ENCODE measurements at regions not wholly inside any gene's neighbourhood (a gene's known extent, or its start where the extent isn't known, plus 50 kb on each side); places are given as distances from the start of the nearest gene placed in this dataset.

- Histone ChIP-seq H3K9me2 (replicated peaks; ENCODE audit: low read depth, low read length) (no peaks in the 10 kb centered on the region), H3K9ac (ENCODE audit: low read depth, low read length, poor library complexity, severe bottlenecking) (no peak overlapping the region), H3K36me3 (ENCODE audit: insufficient read depth, low read length) (no peaks in the 10 kb centered on the region), H3K79me2 (ENCODE audit: insufficient read depth, low read length) (no peaks in the 10 kb centered on the region), H3F3A (ENCODE audit: low read depth) (no peaks in the 10 kb centered on the region), H3K4me2 (ENCODE audit: low read depth, low read length, poor library complexity, severe bottlenecking) (no peak overlapping the region), H3K4me3 (ENCODE audit: low read length, poor library complexity, severe bottlenecking) (no peak overlapping the region), H4K20me1 (ENCODE audit: insufficient read depth, low read length, poor library complexity, severe bottlenecking) (peaks cover 2% of the 10 kb centered on the region), H3K27me3 (ENCODE audit: insufficient read depth, low read length, poor library complexity, severe bottlenecking) (no peaks in the 10 kb centered on the region), H2AFZ (ENCODE audit: low read length) (no peak overlapping the region), H3K9me3 (ENCODE audit: insufficient read depth, low read depth, low read length) (no peaks in the 10 kb centered on the region), H3K4me1 (ENCODE audit: insufficient read depth, low read length, poor library complexity, severe bottlenecking) (no peaks in the 10 kb centered on the region)
- TF ChIP-seq CTCF (conservative IDR thresholded peaks at IDR 0.05; ENCODE audit: low read length) (no peak), EZH2phosphoT487 (IDR thresholded peaks at IDR 0.05; ENCODE audit: borderline replicate concordance) (no peak)
Measured at GRCh38 chr4:31083456-31083855, 363.3 kb downstream of the PCDH7 start.

- H3K9ac ChIP-seq (ENCODE audit: low read depth, low read length, poor library complexity, severe bottlenecking): no peak overlapping the region
- H4K20me1 ChIP-seq (ENCODE audit: insufficient read depth, low read length, poor library complexity, severe bottlenecking): peaks cover 2% of the 10 kb centered on the region
- no peaks in the 10 kb centered on the region for H3F3A ChIP-seq (ENCODE audit: low read depth)
- no peak overlapping the region for H3K4me3 ChIP-seq (ENCODE audit: low read length, poor library complexity, severe bottlenecking)
- no peak overlapping the region for H2AFZ ChIP-seq (ENCODE audit: low read length)
- H3K36me3 ChIP-seq (ENCODE audit: insufficient read depth, low read length): no peaks in the 10 kb centered on the region
- H3K4me2 ChIP-seq (ENCODE audit: low read depth, low read length, poor library complexity, severe bottlenecking): no peak overlapping the region
- TF ChIP-seq EZH2phosphoT487 (IDR thresholded peaks at IDR 0.05; ENCODE audit: borderline replicate concordance) (no peak), CTCF (conservative IDR thresholded peaks at IDR 0.05; ENCODE audit: low read length) (no peak)
- H3K79me2 ChIP-seq (ENCODE audit: insufficient read depth, low read length): no peaks in the 10 kb centered on the region
- H3K4me1 ChIP-seq (ENCODE audit: insufficient read depth, low read length, poor library complexity, severe bottlenecking): no peaks in the 10 kb centered on the region
- no peaks in the 10 kb centered on the region for H3K9me3 ChIP-seq (ENCODE audit: insufficient read depth, low read depth, low read length)
- no peaks in the 10 kb centered on the region for H3K9me2 ChIP-seq (replicated peaks; ENCODE audit: low read depth, low read length)
- H3K27me3 ChIP-seq (ENCODE audit: insufficient read depth, low read length, poor library complexity, severe bottlenecking): no peaks in the 10 kb centered on the region
Measured at GRCh38 chr4:31084806-31085416, 364.7 kb downstream of the PCDH7 start.

GRCh38 chr4:31085689-31086088, 365.5 kb downstream of the PCDH7 start:
- no peaks in the 10 kb centered on the region for H3K36me3 ChIP-seq (ENCODE audit: insufficient read depth, low read length)
- no peaks in the 10 kb centered on the region for H3K79me2 ChIP-seq (ENCODE audit: insufficient read depth, low read length)
- H3K4me1 ChIP-seq (ENCODE audit: insufficient read depth, low read length, poor library complexity, severe bottlenecking): no peaks in the 10 kb centered on the region
- no peak overlapping the region for H2AFZ ChIP-seq (ENCODE audit: low read length)
- no peaks in the 10 kb centered on the region for H3F3A ChIP-seq (ENCODE audit: low read depth)
- no peak overlapping the region for H3K4me3 ChIP-seq (ENCODE audit: low read length, poor library complexity, severe bottlenecking)
- no peak overlapping the region for H3K9ac ChIP-seq (ENCODE audit: low read depth, low read length, poor library complexity, severe bottlenecking)
- peaks cover 2% of the 10 kb centered on the region for H4K20me1 ChIP-seq (ENCODE audit: insufficient read depth, low read length, poor library complexity, severe bottlenecking)
- H3K9me3 ChIP-seq (ENCODE audit: insufficient read depth, low read depth, low read length): no peaks in the 10 kb centered on the region
- TF ChIP-seq CTCF (conservative IDR thresholded peaks at IDR 0.05; ENCODE audit: low read length) (no peak), EZH2phosphoT487 (IDR thresholded peaks at IDR 0.05; ENCODE audit: borderline replicate concordance) (no peak)
- H3K27me3 ChIP-seq (ENCODE audit: insufficient read depth, low read length, poor library complexity, severe bottlenecking): no peaks in the 10 kb centered on the region
- no peak overlapping the region for H3K4me2 ChIP-seq (ENCODE audit: low read depth, low read length, poor library complexity, severe bottlenecking)
- no peaks in the 10 kb centered on the region for H3K9me2 ChIP-seq (replicated peaks; ENCODE audit: low read depth, low read length)

Measured in Loucy (cell line).